GM23248 (cell line): ENCODE measurements at regions not wholly inside any gene's neighbourhood (a gene's known extent, or its start where the extent isn't known, plus 50 kb on each side); places are given as distances from the start of the nearest gene placed in this dataset.
"Not testable (repeated sequence)": the region's sequence is repeated elsewhere in the genome, so short reads cannot be mapped to it uniquely, and the experiment has no call there.

Experiments
- DNase-seq: peaks from one replicate; pipeline ENCODE4 v3.0.0-alpha.2; 2015
- H2AFZ ChIP-seq: fragments of 200-600 bp; sonication (generic); 2 replicates; pipeline ENCODE4 v1.6.1; 2016; ENCODE audit warnings: antibody characterized with exemption
- H3F3A ChIP-seq: fragments of 200-600 bp; sonication (generic); 2 replicates; pipeline ENCODE4 v1.6.1; 2016; ENCODE audit warnings: mild to moderate bottlenecking, antibody characterized with exemption, mixed run types; ENCODE audit not compliant: insufficient read depth
- H3K27ac ChIP-seq: fragments of 200-600 bp; sonication (generic); 2 replicates; pipeline ENCODE4 v1.5.1; 2016; ENCODE audit warnings: mild to moderate bottlenecking
- H3K27me3 ChIP-seq: fragments of 200-600 bp; sonication (generic); replicated peaks from 2 replicates; pipeline ENCODE4 v1.6.1; 2016; ENCODE audit warnings: mild to moderate bottlenecking; ENCODE audit not compliant: insufficient read depth
- H3K36me3 ChIP-seq: fragments of 200-600 bp; sonication (generic); 2 replicates; pipeline ENCODE4 v1.6.1; 2016; ENCODE audit warnings: low read depth, mild to moderate bottlenecking
- H3K4me1 ChIP-seq: fragments of 200-600 bp; sonication (generic); 2 replicates; pipeline ENCODE4 v1.6.1; 2016; ENCODE audit warnings: mild to moderate bottlenecking; ENCODE audit not compliant: insufficient read depth
- H3K4me2 ChIP-seq: fragments of 200-600 bp; sonication (generic); one replicate; pipeline ENCODE4 v1.6.1; 2016; ENCODE audit warnings: mild to moderate bottlenecking; ENCODE audit not compliant: unreplicated experiment
- H3K4me3 ChIP-seq: fragments of 200-600 bp; sonication (generic); 2 replicates; pipeline ENCODE4 v1.5.1; 2016; ENCODE audit warnings: mild to moderate bottlenecking
- H3K79me2 ChIP-seq: fragments of 200-600 bp; sonication (generic); 2 replicates; pipeline ENCODE4 v1.6.1; 2016; ENCODE audit warnings: mild to moderate bottlenecking; ENCODE audit not compliant: insufficient read depth
- H3K9ac ChIP-seq: fragments of 200-600 bp; sonication (generic); 2 replicates; pipeline ENCODE4 v1.6.1; 2016; ENCODE audit warnings: mild to moderate bottlenecking
- H3K9me2 ChIP-seq: fragments of 200-600 bp; sonication (generic); 2 replicates; pipeline ENCODE4 v1.6.1; 2016; ENCODE audit warnings: mixed run types, mild to moderate bottlenecking, moderate library complexity; ENCODE audit not compliant: insufficient read depth
- H3K9me3 ChIP-seq: fragments of 200-600 bp; sonication (generic); one replicate; pipeline ENCODE4 v1.6.1; 2017; ENCODE audit warnings: low read depth
- H4K20me1 ChIP-seq: fragments of 200-600 bp; sonication (generic); 2 replicates; pipeline ENCODE4 v1.6.0; 2016; ENCODE audit not compliant: insufficient read depth
- EZH2 ChIP-seq: fragments of 200-600 bp; sonication (generic); IDR thresholded peaks from 2 replicates; pipeline ENCODE4 v1.6.1; 2018; ENCODE audit warnings: antibody characterized with exemption, mild to moderate bottlenecking; ENCODE audit not compliant: insufficient read depth, poor library complexity, severe bottlenecking
- EZH2phosphoT487 ChIP-seq: fragments of 200-600 bp; sonication (generic); IDR thresholded peaks from 2 replicates; pipeline ENCODE4 v1.6.1; 2018; ENCODE audit warnings: antibody characterized with exemption, moderate library complexity, mild to moderate bottlenecking, low read depth; ENCODE audit not compliant: insufficient read depth
- WGBS, 2 experiments: methylation state at CpG; one replicate each; pipeline ENCODE4 v1.1.6; 2015 to 2017; ENCODE audit warnings: low lambda C conversion rate in 2 of 2, low coverage in 1 of 2; ENCODE audit errors: missing lambda C conversion rate in 2 of 2; 5-methylcytosine and 5-hydroxymethylcytosine counted together
- in situ Hi-C: fragments of 300-500 bp; cut with MboI; formaldehyde crosslinking; loops from 2 replicates; pipeline ENCODE4 v1.15.0; 2020

GRCh38 chr4:160423879-160424451 is 1321.1 kb downstream of the RAPGEF2 start:
- no peaks in the 10 kb centered on the region for H3K36me3 ChIP-seq
- H3K4me2 ChIP-seq, result no peak overlapping the region
- H3F3A ChIP-seq, result no peaks in the 10 kb centered on the region
- no peak overlapping the region for H3K4me3 ChIP-seq
- H3K27ac ChIP-seq, result no peak overlapping the region
- H3K4me1 ChIP-seq, result no peaks in the 10 kb centered on the region
- H3K27me3 ChIP-seq, result no peaks in the 10 kb centered on the region
- in situ Hi-C loops, result no loop called here
- no peak for DNase-seq
- no peaks in the 10 kb centered on the region for H3K9me3 ChIP-seq
- H3K9me2 ChIP-seq, result no peaks in the 10 kb centered on the region
- WGBS, 2 experiments, result 28 to 29% methylated on average over 6 of the region's 6 CpGs
- no peak for TF ChIP-seq EZH2
- TF ChIP-seq EZH2phosphoT487, result no peak
- no peaks in the 10 kb centered on the region for H3K79me2 ChIP-seq
- H3K9ac ChIP-seq, result no peak overlapping the region
- no peak overlapping the region for H2AFZ ChIP-seq
- no peaks in the 10 kb centered on the region for H4K20me1 ChIP-seq

- Histone ChIP-seq H3K9me2 (no peaks in the 10 kb centered on the region), H3K27me3 (no peaks in the 10 kb centered on the region), H3K9me3 (no peaks in the 10 kb centered on the region), H4K20me1 (no peaks in the 10 kb centered on the region), H3F3A (no peaks in the 10 kb centered on the region), H3K9ac (no peak overlapping the region), H2AFZ (no peak overlapping the region), H3K4me1 (no peaks in the 10 kb centered on the region), H3K79me2 (no peaks in the 10 kb centered on the region), H3K27ac (no peak overlapping the region), H3K4me3 (no peak overlapping the region), H3K36me3 (no peaks in the 10 kb centered on the region), H3K4me2 (no peak overlapping the region)
- no peak for DNase-seq
- 24 to 34% methylated on average over 2 of the region's 2 CpGs for WGBS, 2 experiments
- in situ Hi-C loops, result no loop called here
- TF ChIP-seq EZH2phosphoT487 (no peak), EZH2 (no peak)
Measured at GRCh38 chr4:160426233-160426632, 1323.4 kb downstream of the RAPGEF2 start.

GRCh38 chr4:160450876-160451275 is 1348.0 kb downstream of the RAPGEF2 start:
- Histone ChIP-seq H3K9me3 (no peaks in the 10 kb centered on the region), H3K9ac (no peak overlapping the region), H3K4me3 (no peak overlapping the region), H3K4me1 (no peaks in the 10 kb centered on the region), H3K9me2 (no peaks in the 10 kb centered on the region), H3K36me3 (no peaks in the 10 kb centered on the region), H3K79me2 (no peaks in the 10 kb centered on the region), H4K20me1 (no peaks in the 10 kb centered on the region), H2AFZ (no peak overlapping the region), H3K4me2 (no peak overlapping the region), H3K27me3 (no peaks in the 10 kb centered on the region), H3F3A (no peaks in the 10 kb centered on the region), H3K27ac (no peak overlapping the region)
- no peak for DNase-seq
- TF ChIP-seq EZH2phosphoT487, result no peak
- TF ChIP-seq EZH2, result no peak
- 6 to 8% methylated on average over 3 of the region's 3 CpGs for WGBS, 2 experiments
- in situ Hi-C loops, result no loop called here

GRCh38 chr4:160481696-160482690 is 1379.1 kb downstream of the RAPGEF2 start:
- H4K20me1 ChIP-seq, H3K9me2 ChIP-seq, H3K4me2 ChIP-seq, H3K79me2 ChIP-seq, H3K27me3 ChIP-seq, H3K4me1 ChIP-seq, H3F3A ChIP-seq, H3K36me3 ChIP-seq, H3K4me3 ChIP-seq, in situ Hi-C loops, DNase-seq, H2AFZ ChIP-seq, H3K27ac ChIP-seq, H3K9ac ChIP-seq, H3K9me3 ChIP-seq: not testable (repeated sequence)
- 53 to 61% methylated on average over 30 to 33 of the region's 39 CpGs for WGBS, 2 experiments
